CD14-positive monocyte (primary cell): ENCODE measurements at regions not wholly inside any gene's neighbourhood (a gene's known extent, or its start where the extent isn't known, plus 50 kb on each side); places are given as distances from the start of the nearest gene placed in this dataset.

Experiments
- DNase-seq, 3 donors: peaks; one replicate each; pipeline ENCODE4 v3.0.0-alpha.2; 2011 to 2022
- H2AFZ ChIP-seq: 2 replicates; pipeline ENCODE4 v1.6.0; 2012; ENCODE audit warnings: mild to moderate bottlenecking, low read depth, low read length, inconsistent platforms; ENCODE audit not compliant: insufficient read depth, poor library complexity, severe bottlenecking
- H3K27ac ChIP-seq, 2 donors: 1 replicate in 1 of 2; 2 replicates in 1 of 2; pipeline ENCODE4 v1.5.1; 2012 to 2013; ENCODE audit warnings: low read length in 2 of 2, control low read depth in 1 of 2, inconsistent platforms in 1 of 2, low read depth in 1 of 2, mild to moderate bottlenecking in 1 of 2
- H3K27me3 ChIP-seq, 2 donors: one replicate each; pipeline versions ENCODE4 v1.6.0 to v1.6.1; 2011 to 2013; ENCODE audit warnings: low read length in 2 of 2; ENCODE audit not compliant: control insufficient read depth in 2 of 2, insufficient read depth in 2 of 2
- H3K36me3 ChIP-seq, 2 donors: replicated peaks in 1 of 2; 1 replicate in 1 of 2; 2 replicates in 1 of 2; pipeline versions ENCODE4 v1.5.1 to v1.6.1; 2012 to 2013; ENCODE audit warnings: low read length in 2 of 2, control low read depth in 1 of 2, inconsistent platforms in 1 of 2, mild to moderate bottlenecking in 1 of 2; ENCODE audit not compliant: insufficient read depth in 2 of 2, control insufficient read depth in 1 of 2
- H3K4me1 ChIP-seq, 2 donors: 1 replicate in 1 of 2; 2 replicates in 1 of 2; pipeline versions ENCODE4 v1.5.1 to v1.6.1; 2012 to 2013; ENCODE audit warnings: low read length in 2 of 2, control low read depth in 1 of 2, inconsistent platforms in 1 of 2, mild to moderate bottlenecking in 1 of 2, moderate library complexity in 1 of 2; ENCODE audit not compliant: insufficient read depth in 2 of 2, control insufficient read depth in 1 of 2
- H3K4me2 ChIP-seq: replicated peaks from 2 replicates; pipeline ENCODE3; 2012; ENCODE audit warnings: low read length, moderate library complexity, mild to moderate bottlenecking; ENCODE audit not compliant: poor library complexity, severe bottlenecking; ENCODE audit errors: extremely low read depth
- H3K4me3 ChIP-seq, 3 experiments: fragments of 200-600 bp in 1 of 3; sonication (generic) in 1 of 3; replicated peaks in 1 of 3; 1 replicate in 2 of 3; 2 replicates in 1 of 3; pipeline ENCODE4 v1.5.1; 2011 to 2013; ENCODE audit warnings: low read length in 3 of 3, mild to moderate bottlenecking in 3 of 3, control low read depth in 2 of 3, low read depth in 2 of 3, inconsistent platforms in 1 of 3, moderate library complexity in 1 of 3
- H3K79me2 ChIP-seq: 2 replicates; pipeline ENCODE4 v1.6.0; 2012; ENCODE audit warnings: mild to moderate bottlenecking, control low read depth, inconsistent platforms, low read length, moderate library complexity; ENCODE audit not compliant: insufficient read depth
- H3K9ac ChIP-seq: 2 replicates; pipeline ENCODE4 v1.6.0; 2017; ENCODE audit warnings: low read length, mild to moderate bottlenecking; ENCODE audit not compliant: insufficient read depth, poor library complexity, severe bottlenecking
- H3K9me3 ChIP-seq, 2 donors: replicated peaks in 1 of 2; 1 replicate in 1 of 2; 2 replicates in 1 of 2; pipeline versions ENCODE4 v1.5.1 to v1.6.1; 2012 to 2013; ENCODE audit warnings: low read length in 2 of 2, control low read depth in 1 of 2; ENCODE audit not compliant: control insufficient read depth in 1 of 2, insufficient read depth in 1 of 2
- H4K20me1 ChIP-seq: 2 replicates; pipeline ENCODE4 v1.6.0; 2012; ENCODE audit warnings: mild to moderate bottlenecking, low read length, control low read depth, moderate library complexity; ENCODE audit not compliant: insufficient read depth
- H3K27ac Mint-ChIP-seq, 7 donors: one replicate each; pipeline ENCODE4 v1.8.0; 2020; ENCODE audit warnings: mild to moderate bottlenecking in 7 of 7, mixed read lengths in 7 of 7, moderate library complexity in 6 of 7, inconsistent platforms in 2 of 7
- H3K27me3 Mint-ChIP-seq, 3 donors: one replicate each; pipeline ENCODE4 v1.8.0; 2021 to 2022; ENCODE audit warnings: low read depth in 3 of 3, mild to moderate bottlenecking in 3 of 3, mixed read lengths in 3 of 3, moderate library complexity in 3 of 3, inconsistent platforms in 1 of 3
- H3K36me3 Mint-ChIP-seq, 2 donors: one replicate each; pipeline ENCODE4 v1.8.0; 2020; ENCODE audit warnings: mixed read lengths in 2 of 2, inconsistent platforms in 1 of 2, mild to moderate bottlenecking in 1 of 2
- H3K4me1 Mint-ChIP-seq: one replicate; pipeline ENCODE4 v1.8.0; 2020; ENCODE audit warnings: mild to moderate bottlenecking, mixed read lengths
- H3K4me3 Mint-ChIP-seq, 2 donors: one replicate each; pipeline ENCODE4 v1.8.0; 2020; ENCODE audit warnings: mild to moderate bottlenecking in 2 of 2, mixed read lengths in 2 of 2, moderate library complexity in 1 of 2
- H3K9me3 Mint-ChIP-seq, 7 donors: one replicate each; pipeline ENCODE4 v1.8.0; 2020 to 2022; ENCODE audit warnings: mixed read lengths in 7 of 7, mild to moderate bottlenecking in 6 of 7, moderate library complexity in 6 of 7, inconsistent platforms in 2 of 7
- WGBS: methylation state at CpG from one replicate; pipeline ENCODE4 v1.1.5; 2013; ENCODE audit warnings: missing lambda C conversion rate; ENCODE audit not compliant: insufficient coverage; 5-methylcytosine and 5-hydroxymethylcytosine counted together
- intact Hi-C, 2 donors: fragments of 100-400 bp; cut with micrococcal nuclease; formaldehyde crosslinking; loops; one replicate each; pipeline versions ENCODE4 v1.15.0 to v1.15.1; 2023
- TF ChIP-seq, protein P1 (sequence below): fragments of 200-600 bp; IDR thresholded peaks from one replicate; pipeline ENCODE4 v1.8.0; 2022; ENCODE audit warnings: antibody characterized with exemption, mild to moderate bottlenecking

DNA sequence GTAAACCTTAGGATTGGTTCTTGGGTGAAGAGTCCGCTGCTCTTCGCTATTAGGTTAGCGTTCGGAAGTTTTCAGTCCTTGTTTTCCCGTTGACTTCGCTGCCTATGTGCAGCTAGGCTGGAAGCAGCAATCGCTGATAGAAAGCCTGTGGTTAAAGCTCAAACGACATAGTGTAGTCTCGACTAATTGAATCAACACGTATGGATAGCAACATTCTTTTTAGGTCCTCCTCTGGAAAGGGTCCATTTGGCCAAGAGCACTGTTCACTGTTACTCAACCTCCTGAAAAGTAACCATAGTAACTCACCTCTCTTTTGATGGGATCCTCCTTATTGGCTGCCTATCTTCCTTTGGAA is 355.5 kb downstream of the SNAPC1 start:
- Histone ChIP-seq H3K4me1 (no peaks in the 10 kb centered on the region), H2AFZ (no peak overlapping the region), H3K27ac (no peak overlapping the region), H3K4me2 (no peak overlapping the region), H3K79me2 (no peaks in the 10 kb centered on the region), H3K27me3 (peaks cover 41 to 59% of the 10 kb centered on the region in 2 donors), H3K9ac (no peak overlapping the region), H3K4me3 (no peak overlapping the region), H3K36me3 (no peaks in the 10 kb centered on the region), H4K20me1 (no peaks in the 10 kb centered on the region), H3K9me3 (peaks cover 3 to 10% of the 10 kb centered on the region in 2 donors)
- 7% methylated on average over 10 of the region's 10 CpGs for WGBS
- peak overlapping the region; percentile 42 to 59 for H3K4me3 Mint-ChIP-seq
- H3K27ac Mint-ChIP-seq: no peak overlapping the region
- H3K27me3 Mint-ChIP-seq: peaks cover 41 to 61% (median 56%) of the 10 kb centered on the region in 3 donors
- H3K9me3 Mint-ChIP-seq: peaks cover 0 to 5% (median 1%) of the 10 kb centered on the region in 7 donors
- H3K36me3 Mint-ChIP-seq: no peaks in the 10 kb centered on the region
- H3K4me1 Mint-ChIP-seq: no peaks in the 10 kb centered on the region
- DNase-seq: no peak
- TF ChIP-seq, protein P1, sequence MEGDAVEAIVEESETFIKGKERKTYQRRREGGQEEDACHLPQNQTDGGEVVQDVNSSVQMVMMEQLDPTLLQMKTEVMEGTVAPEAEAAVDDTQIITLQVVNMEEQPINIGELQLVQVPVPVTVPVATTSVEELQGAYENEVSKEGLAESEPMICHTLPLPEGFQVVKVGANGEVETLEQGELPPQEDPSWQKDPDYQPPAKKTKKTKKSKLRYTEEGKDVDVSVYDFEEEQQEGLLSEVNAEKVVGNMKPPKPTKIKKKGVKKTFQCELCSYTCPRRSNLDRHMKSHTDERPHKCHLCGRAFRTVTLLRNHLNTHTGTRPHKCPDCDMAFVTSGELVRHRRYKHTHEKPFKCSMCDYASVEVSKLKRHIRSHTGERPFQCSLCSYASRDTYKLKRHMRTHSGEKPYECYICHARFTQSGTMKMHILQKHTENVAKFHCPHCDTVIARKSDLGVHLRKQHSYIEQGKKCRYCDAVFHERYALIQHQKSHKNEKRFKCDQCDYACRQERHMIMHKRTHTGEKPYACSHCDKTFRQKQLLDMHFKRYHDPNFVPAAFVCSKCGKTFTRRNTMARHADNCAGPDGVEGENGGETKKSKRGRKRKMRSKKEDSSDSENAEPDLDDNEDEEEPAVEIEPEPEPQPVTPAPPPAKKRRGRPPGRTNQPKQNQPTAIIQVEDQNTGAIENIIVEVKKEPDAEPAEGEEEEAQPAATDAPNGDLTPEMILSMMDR: no peak
- intact Hi-C loops: no loop called here

DNA sequence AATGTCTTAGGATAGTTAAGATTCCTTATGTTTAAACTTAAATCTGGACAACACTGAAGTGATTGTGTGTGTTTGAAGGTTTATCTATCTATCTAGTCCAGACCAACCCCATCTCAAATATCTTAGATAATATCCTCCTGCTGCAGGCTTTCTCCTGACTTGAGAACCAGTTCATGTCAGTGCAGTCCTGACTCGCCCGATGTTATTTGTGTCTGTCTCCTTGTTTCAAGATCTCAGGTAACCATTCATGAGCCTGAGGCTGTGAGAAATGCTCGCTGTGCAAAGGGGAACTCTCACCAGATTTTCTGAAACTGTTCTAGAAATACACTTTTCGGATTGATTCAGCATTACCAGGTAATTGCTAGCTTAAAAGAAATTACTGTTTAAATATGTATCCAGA is 356.2 kb downstream of the SNAPC1 start:
- Mint-ChIP-seq H3K27ac (no peak overlapping the region), H3K27me3 (peaks cover 41 to 58% (median 57%) of the 10 kb centered on the region in 3 donors), H3K36me3 (no peaks in the 10 kb centered on the region), H3K4me3 (peak overlapping the region in 1 of 2 donors; percentile 59), H3K4me1 (no peaks in the 10 kb centered on the region), H3K9me3 (peaks cover 0 to 5% (median 1%) of the 10 kb centered on the region in 7 donors)
- 94% methylated on average over 3 of the region's 4 CpGs for WGBS
- intact Hi-C loops: no loop called here
- H3K9ac ChIP-seq: no peak overlapping the region
- no peaks in the 10 kb centered on the region for H4K20me1 ChIP-seq
- no peak overlapping the region for H3K27ac ChIP-seq
- no peak overlapping the region for H3K4me2 ChIP-seq
- H3K27me3 ChIP-seq: peaks cover 38 to 54% of the 10 kb centered on the region in 2 donors
- DNase-seq: no peak
- no peak overlapping the region for H2AFZ ChIP-seq
- no peaks in the 10 kb centered on the region for H3K4me1 ChIP-seq
- no peaks in the 10 kb centered on the region for H3K36me3 ChIP-seq
- no peaks in the 10 kb centered on the region for H3K79me2 ChIP-seq
- H3K9me3 ChIP-seq: peaks cover 3 to 10% of the 10 kb centered on the region in 2 donors
- no peak overlapping the region for H3K4me3 ChIP-seq
- TF ChIP-seq, protein P1: no peak
